ENCODE measurements at regions not wholly inside any gene's neighbourhood (a gene's known extent, or its start where the extent isn't known, plus 50 kb on each side); places are given as distances from the start of the nearest gene placed in this dataset.
"Not testable (repeated sequence)": the region's sequence is repeated elsewhere in the genome, so short reads cannot be mapped to it uniquely, and the experiment has no call there.

- DNase-seq, result no peak
Measured at GRCh38 chr1:116265931-116266863, 106.8 kb upstream of the ATP1A1 start.

GRCh38 chr1:116266864-116267212, 106.2 kb upstream of the ATP1A1 start:
- no peak for DNase-seq

GRCh38 chr1:116268211-116268610, 104.8 kb upstream of the ATP1A1 start:
- peak; percentile 3 to 15 for DNase-seq

- DNase-seq, result no peak
Measured at GRCh38 chr1:116270316-116271057, 102.6 kb upstream of the ATP1A1 start.

GRCh38 chr1:116273042-116273783, 99.8 kb upstream of the ATP1A1 start:
- no peak for DNase-seq

GRCh38 chr1:116276532-116276931, 96.5 kb upstream of the ATP1A1 start:
- no peak for DNase-seq

- no peak for DNase-seq
Measured at GRCh38 chr1:116277840-116278540, 95.1 kb upstream of the ATP1A1 start.

- DNase-seq, result no peak
Measured at GRCh38 chr1:116278541-116278866, 94.5 kb upstream of the ATP1A1 start.

- DNase-seq, result no peak
Measured at GRCh38 chr1:116279715-116280114, 93.3 kb upstream of the ATP1A1 start.

GRCh38 chr1:116284819-116285390, 88.1 kb upstream of the ATP1A1 start:
- DNase-seq, result no peak

- no peak for DNase-seq
Measured at GRCh38 chr1:116286541-116286971, 86.5 kb upstream of the ATP1A1 start.

- DNase-seq, result no peak
Measured at GRCh38 chr1:116287341-116288200, 85.5 kb upstream of the ATP1A1 start.

GRCh38 chr1:116288201-116288598, 84.8 kb upstream of the ATP1A1 start:
- no peak for DNase-seq

GRCh38 chr1:116289193-116289592, 83.9 kb upstream of the ATP1A1 start:
- DNase-seq, result no peak

- DNase-seq, result no peak
Measured at GRCh38 chr1:116290085-116290705, 82.8 kb upstream of the ATP1A1 start.

GRCh38 chr1:116291024-116291423, 82.0 kb upstream of the ATP1A1 start:
- no peak for DNase-seq

- DNase-seq, result no peak
Measured at GRCh38 chr1:116292929-116293725, 79.9 kb upstream of the ATP1A1 start.

GRCh38 chr1:116297495-116298212, 75.4 kb upstream of the ATP1A1 start:
- no peak for DNase-seq

GRCh38 chr1:116298213-116298579, 74.8 kb upstream of the ATP1A1 start:
- DNase-seq, result not testable (repeated sequence)

Measured in activated CD4-positive, alpha-beta T cell treated with anti-CD3 and anti-CD28 coated beads for 4 hours (primary cell).